Endodermal cell (in vitro differentiated cells): ENCODE measurements at regions not wholly inside any gene's neighbourhood (a gene's known extent, or its start where the extent isn't known, plus 50 kb on each side); places are given as distances from the start of the nearest gene placed in this dataset.

Experiments used
- DNase-seq: peaks from one replicate; pipeline ENCODE4 v3.0.0-alpha.2; 2017
- H3K27ac ChIP-seq: 2 replicates; pipeline ENCODE4 v1.5.1; 2013; ENCODE audit warnings: mild to moderate bottlenecking, low read depth, low read length, moderate library complexity
- H3K27me3 ChIP-seq: 2 replicates; pipeline ENCODE4 v1.6.1; 2013; ENCODE audit warnings: mild to moderate bottlenecking, low read length, moderate library complexity; ENCODE audit not compliant: insufficient read depth, control insufficient read depth, poor library complexity, severe bottlenecking
- H3K36me3 ChIP-seq: 2 replicates; pipeline ENCODE4 v1.7.0; 2013; ENCODE audit warnings: mild to moderate bottlenecking, low read length, moderate library complexity; ENCODE audit not compliant: control insufficient read depth, insufficient read depth
- H3K4me1 ChIP-seq: one replicate; pipeline ENCODE4 v1.7.0; 2013; ENCODE audit warnings: low read length; ENCODE audit not compliant: control insufficient read depth, insufficient read depth
- H3K4me3 ChIP-seq: 2 replicates; pipeline ENCODE4 v1.5.1; 2013; ENCODE audit warnings: mild to moderate bottlenecking, low read length, moderate library complexity
- H3K9ac ChIP-seq: 2 replicates; pipeline ENCODE4 v1.6.1; 2013; ENCODE audit warnings: mild to moderate bottlenecking, low read length, moderate library complexity; ENCODE audit not compliant: poor library complexity, severe bottlenecking; ENCODE audit errors: extremely low read depth
- H3K9me3 ChIP-seq: 2 replicates; pipeline ENCODE4 v1.6.1; 2013; ENCODE audit warnings: mild to moderate bottlenecking, low read length, moderate library complexity; ENCODE audit not compliant: control insufficient read depth
- H3K27ac Mint-ChIP-seq: 2 replicates; pipeline ENCODE4 v1.8.0; 2020; ENCODE audit warnings: mixed read lengths
- H3K27me3 Mint-ChIP-seq: 2 replicates; pipeline ENCODE4 v1.8.0; 2021; ENCODE audit warnings: mild to moderate bottlenecking, mixed read lengths; ENCODE audit not compliant: insufficient read depth
- H3K36me3 Mint-ChIP-seq: 2 replicates; pipeline ENCODE4 v1.8.0; 2020; ENCODE audit warnings: low read depth, mixed read lengths
- H3K4me1 Mint-ChIP-seq: 2 replicates; pipeline ENCODE4 v1.8.0; 2020; ENCODE audit warnings: mixed read lengths
- H3K4me3 Mint-ChIP-seq: 2 replicates; pipeline ENCODE4 v1.8.0; 2020; ENCODE audit warnings: mild to moderate bottlenecking, moderate library complexity, mixed read lengths
- H3K9me3 Mint-ChIP-seq: 2 replicates; pipeline ENCODE4 v1.8.0; 2020; ENCODE audit warnings: mild to moderate bottlenecking, mixed read lengths
- CTCF ChIP-seq: fragments of 200-600 bp; sonication (generic); conservative IDR thresholded peaks from 2 replicates; pipeline ENCODE4 v1.5.0; 2021; ENCODE audit warnings: antibody characterized with exemption, mild to moderate bottlenecking
- WGBS, 2 experiments: methylation state at CpG; one replicate each; pipeline versions ENCODE4 v1.1.5 to v1.1.7; 2013; ENCODE audit warnings: missing lambda C conversion rate in 2 of 2, mixed read lengths in 1 of 2; ENCODE audit not compliant: insufficient coverage in 1 of 2, insufficient read length in 1 of 2; 5-methylcytosine and 5-hydroxymethylcytosine counted together

GRCh38 chr12:115543269-115543668, 734.2 kb downstream of the MED13L start:
- H3K27me3 ChIP-seq: no peaks in the 10 kb centered on the region
- no peak overlapping the region for H3K27ac ChIP-seq
- no peak overlapping the region for H3K27ac Mint-ChIP-seq
- H3K4me1 Mint-ChIP-seq: peaks cover 3% of the 10 kb centered on the region
- peaks cover under 1% of the 10 kb centered on the region for H3K9me3 ChIP-seq
- no peaks in the 10 kb centered on the region for H3K4me1 ChIP-seq
- 95 to 100% methylated on average over 1 to 2 of the region's 2 CpGs for WGBS, 2 experiments
- H3K27me3 Mint-ChIP-seq: peaks cover 13% of the 10 kb centered on the region
- H3K9ac ChIP-seq: no peak overlapping the region
- H3K4me3 Mint-ChIP-seq: no peak overlapping the region
- no peaks in the 10 kb centered on the region for H3K36me3 ChIP-seq
- no peak for TF ChIP-seq CTCF
- H3K9me3 Mint-ChIP-seq: peaks cover 5% of the 10 kb centered on the region
- no peak for DNase-seq
- no peak overlapping the region for H3K4me3 ChIP-seq
- no peaks in the 10 kb centered on the region for H3K36me3 Mint-ChIP-seq

DNA sequence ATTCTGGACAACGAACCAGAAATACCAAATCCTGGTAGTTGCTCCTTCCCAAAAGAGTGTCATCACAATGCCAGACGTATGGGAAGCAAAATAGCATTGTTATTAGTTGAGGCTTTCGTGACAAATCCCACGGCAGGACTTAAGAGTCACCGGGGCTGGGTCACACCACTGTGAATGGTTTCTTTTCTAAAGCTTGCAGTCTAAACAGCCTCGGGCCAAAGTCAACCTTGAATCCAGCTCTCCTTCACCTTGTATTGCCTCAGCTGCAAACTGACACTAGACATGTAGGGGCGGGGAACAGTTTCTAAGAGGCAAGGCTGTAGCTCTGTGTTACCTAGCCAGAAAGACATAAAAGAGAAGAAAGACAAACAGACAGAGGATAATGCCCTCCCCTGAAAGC, 734.8 kb downstream of the MED13L start:
- Histone ChIP-seq H3K4me1 (no peaks in the 10 kb centered on the region), H3K4me3 (no peak overlapping the region), H3K27ac (no peak overlapping the region), H3K36me3 (no peaks in the 10 kb centered on the region), H3K27me3 (no peaks in the 10 kb centered on the region), H3K9me3 (peaks cover 7% of the 10 kb centered on the region), H3K9ac (no peak overlapping the region)
- H3K27me3 Mint-ChIP-seq: peaks cover 13% of the 10 kb centered on the region
- H3K27ac Mint-ChIP-seq: no peak overlapping the region
- DNase-seq: no peak
- peaks cover 3% of the 10 kb centered on the region for H3K4me1 Mint-ChIP-seq
- 94 to 96% methylated on average over 7 of the region's 7 CpGs for whole genome bisulfite sequencing, 2 experiments
- TF ChIP-seq CTCF: no peak
- no peak overlapping the region for H3K4me3 Mint-ChIP-seq
- no peaks in the 10 kb centered on the region for H3K36me3 Mint-ChIP-seq
- H3K9me3 Mint-ChIP-seq: peaks cover 11% of the 10 kb centered on the region

DNA sequence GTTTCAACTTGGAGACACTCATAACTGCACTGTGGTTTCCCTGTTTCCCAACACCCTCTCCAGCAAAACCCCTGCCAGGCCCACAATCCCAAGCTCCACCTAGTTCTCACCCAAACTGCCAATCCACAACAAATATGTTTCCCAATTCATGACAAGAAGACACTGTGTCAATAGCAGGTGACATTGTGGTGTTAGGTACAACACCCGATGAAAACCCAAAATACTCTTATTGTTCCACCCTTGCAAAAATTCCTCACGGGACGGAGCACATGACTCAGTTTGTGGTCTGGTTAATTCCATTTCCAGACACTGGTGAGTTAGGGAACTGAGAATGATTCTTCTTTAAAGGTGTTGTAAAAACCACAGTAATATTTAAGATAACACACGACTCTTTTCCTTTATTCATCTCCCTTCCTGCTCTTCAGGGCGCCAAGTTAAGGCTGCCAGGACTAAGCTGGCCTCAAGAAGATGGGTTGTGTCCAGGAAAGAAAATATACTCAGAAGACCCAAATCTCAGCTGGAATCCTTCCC, 735.5 kb downstream of the MED13L start:
- Mint-ChIP-seq H3K9me3 (peaks cover 18% of the 10 kb centered on the region), H3K27ac (no peak overlapping the region)

More for the DNA sequence above, 735.5 kb downstream of the MED13L start:
- no peak overlapping the region for H3K9ac ChIP-seq
- 67 to 72% methylated on average over 1 to 5 of the region's 5 CpGs for WGBS, 2 experiments
- H3K27ac ChIP-seq: no peak overlapping the region
- DNase-seq: no peak
- Mint-ChIP-seq H3K4me1 (peaks cover 3% of the 10 kb centered on the region), H3K36me3 (no peaks in the 10 kb centered on the region), H3K4me3 (no peak overlapping the region), H3K27me3 (peaks cover 13% of the 10 kb centered on the region)
- no peaks in the 10 kb centered on the region for H3K4me1 ChIP-seq
- no peaks in the 10 kb centered on the region for H3K27me3 ChIP-seq
- no peaks in the 10 kb centered on the region for H3K36me3 ChIP-seq
- H3K9me3 ChIP-seq: peaks cover 14% of the 10 kb centered on the region
- H3K4me3 ChIP-seq: no peak overlapping the region
- no peak for TF ChIP-seq CTCF
